NCI-H2107 treated with DMSO at 0.1 percent for 48 hours (cell line): ENCODE measurements at regions not wholly inside any gene's neighbourhood (a gene's known extent, or its start where the extent isn't known, plus 50 kb on each side); places are given as distances from the start of the nearest gene placed in this dataset.
"Not testable (repeated sequence)": the region's sequence is repeated elsewhere in the genome, so short reads cannot be mapped to it uniquely, and the experiment has no call there.

Source experiments
- DNase-seq: peaks from one replicate; lab custom pipeline; 2025; ENCODE audit not compliant: unreplicated experiment; lab: John Stamatoyannopoulos, UW

DNA sequence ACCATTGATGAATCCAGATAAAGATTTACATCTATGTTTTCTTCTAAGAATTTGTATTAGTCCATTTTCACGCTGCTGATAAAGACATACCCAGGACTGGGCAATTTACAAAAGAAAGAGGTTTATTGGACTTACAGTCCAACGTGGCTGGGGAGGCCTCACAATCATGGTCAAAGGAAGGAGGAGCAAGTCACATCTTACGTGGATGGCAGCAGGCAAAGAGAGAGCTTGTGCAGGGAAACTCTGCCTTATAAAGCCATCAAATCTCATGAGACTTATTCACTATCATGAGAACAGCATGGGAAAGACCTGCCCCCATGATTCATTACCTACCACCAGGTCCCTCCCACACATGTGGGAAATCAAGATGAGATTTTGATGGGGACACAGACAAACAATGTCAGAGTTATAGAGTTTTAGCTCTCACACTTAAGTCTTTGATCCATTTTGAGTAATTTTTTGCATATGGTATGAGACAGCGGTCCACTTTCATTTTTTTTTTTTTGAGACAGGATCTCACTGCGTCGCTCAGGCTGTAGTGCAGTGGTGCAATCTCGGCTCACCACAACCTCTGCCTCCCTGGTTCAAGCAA is 53.5 kb upstream of the JADE2 start:
- DNase-seq = not testable (repeated sequence)

DNA sequence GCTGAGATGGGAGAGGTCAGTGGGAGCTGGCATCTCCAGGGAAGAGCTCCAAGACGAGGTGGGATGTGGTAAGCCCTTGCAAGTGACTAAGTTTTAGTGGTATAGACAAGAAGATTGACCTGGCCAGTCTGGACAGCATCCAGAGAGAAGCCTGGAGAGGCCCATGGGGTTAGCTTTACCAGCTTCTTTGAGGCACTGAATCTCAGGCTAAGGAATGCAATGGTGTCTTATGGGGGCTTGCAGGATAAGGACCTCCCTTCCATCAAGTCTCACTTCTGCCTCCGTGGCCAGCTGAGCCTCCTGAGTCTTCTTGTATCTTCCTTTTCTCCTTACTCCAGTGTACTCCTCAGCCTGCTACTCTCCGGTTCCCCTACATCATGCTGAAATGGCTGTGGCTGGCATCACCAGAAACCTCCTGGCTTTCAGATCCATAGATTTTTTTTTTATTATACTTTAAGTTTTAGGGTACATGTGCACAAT is 56.5 kb upstream of the JADE2 start:
- no peak for DNase-seq

DNA sequence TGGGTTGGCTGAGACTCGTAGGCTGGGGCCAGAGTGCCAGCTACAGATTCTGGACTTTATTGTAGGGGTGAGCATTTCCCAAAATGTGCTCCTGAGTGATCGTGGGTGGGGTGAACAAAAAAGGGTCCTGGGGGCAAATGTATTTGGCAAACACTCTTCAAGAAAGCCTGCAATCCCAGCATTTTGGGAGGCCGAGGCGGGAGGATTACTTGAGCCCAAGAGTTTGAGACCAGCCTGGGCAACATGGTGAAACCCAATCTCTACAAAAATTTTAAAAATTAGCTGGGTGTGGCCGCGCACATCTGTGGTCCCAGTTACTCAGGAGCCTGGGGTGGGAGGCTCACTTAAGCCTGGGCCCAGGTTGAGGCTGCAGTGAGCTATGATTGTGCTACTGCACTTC is 55.5 kb upstream of the CDKN2AIPNL start:
- no peak for DNase-seq

DNA sequence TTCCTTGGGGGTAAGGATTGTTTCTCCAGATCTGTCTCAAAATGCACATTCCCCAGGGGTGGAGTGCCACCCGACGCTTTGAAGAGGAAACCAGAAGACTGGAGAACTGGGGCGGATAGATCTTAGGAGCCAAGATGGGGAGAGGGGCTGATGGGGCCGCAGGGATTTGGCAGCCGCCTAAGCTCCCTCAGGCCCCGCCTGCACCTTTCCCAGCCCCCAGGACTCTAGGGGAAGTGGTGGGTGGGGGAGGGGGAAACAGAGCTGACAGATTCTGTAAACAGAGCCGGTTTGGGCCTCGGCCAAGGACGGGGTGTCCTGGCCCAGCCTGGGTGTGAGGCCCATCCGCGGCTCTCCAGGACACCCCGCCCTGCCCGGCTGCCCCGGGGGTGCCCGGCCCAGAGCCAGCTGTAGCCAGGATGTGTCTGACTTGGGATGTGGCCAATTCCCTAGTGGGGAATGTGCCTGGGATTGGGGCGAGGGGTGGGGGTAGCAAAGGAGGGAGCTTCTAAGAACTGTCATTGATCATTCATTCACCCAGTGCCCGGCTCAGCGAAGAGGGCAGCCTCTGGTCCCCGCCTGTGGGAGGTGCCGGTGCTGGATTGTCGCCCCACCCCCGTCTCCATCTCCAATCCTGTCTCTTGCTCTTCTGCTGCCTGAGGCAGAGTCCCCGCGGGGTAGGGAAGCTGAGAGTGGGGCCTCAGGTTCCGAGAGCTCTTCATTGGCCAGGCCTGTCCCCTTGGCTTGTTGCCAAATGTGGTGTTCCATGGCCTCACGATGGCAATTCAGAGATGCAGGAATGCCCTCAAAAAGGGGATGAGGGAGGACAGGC is 54.8 kb upstream of the CDKN2AIPNL start:
- DNase-seq = peak; percentile 44

DNA sequence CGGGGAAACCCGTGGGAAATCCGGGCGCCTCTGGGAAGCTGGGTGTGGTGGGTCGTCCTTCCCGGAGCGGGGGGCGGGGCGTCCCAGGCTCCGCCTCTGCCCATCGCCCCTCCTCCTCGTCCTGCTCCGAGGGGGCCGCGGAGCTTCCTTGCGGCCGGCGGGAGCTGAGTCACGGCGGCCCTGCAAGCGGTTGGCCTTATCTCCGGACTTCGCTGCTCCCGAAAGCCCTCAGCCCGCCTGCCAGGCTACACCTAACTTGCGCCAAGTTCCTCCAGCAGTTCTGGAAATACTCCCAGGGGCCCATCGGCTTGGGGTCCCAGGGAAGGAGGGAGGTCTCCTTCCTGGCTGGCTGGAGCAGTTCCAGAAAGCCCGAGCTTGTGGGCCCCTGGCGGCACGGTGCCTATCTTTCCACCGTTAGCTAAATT is 54.1 kb upstream of the CDKN2AIPNL start:
- DNase-seq = no peak

DNA sequence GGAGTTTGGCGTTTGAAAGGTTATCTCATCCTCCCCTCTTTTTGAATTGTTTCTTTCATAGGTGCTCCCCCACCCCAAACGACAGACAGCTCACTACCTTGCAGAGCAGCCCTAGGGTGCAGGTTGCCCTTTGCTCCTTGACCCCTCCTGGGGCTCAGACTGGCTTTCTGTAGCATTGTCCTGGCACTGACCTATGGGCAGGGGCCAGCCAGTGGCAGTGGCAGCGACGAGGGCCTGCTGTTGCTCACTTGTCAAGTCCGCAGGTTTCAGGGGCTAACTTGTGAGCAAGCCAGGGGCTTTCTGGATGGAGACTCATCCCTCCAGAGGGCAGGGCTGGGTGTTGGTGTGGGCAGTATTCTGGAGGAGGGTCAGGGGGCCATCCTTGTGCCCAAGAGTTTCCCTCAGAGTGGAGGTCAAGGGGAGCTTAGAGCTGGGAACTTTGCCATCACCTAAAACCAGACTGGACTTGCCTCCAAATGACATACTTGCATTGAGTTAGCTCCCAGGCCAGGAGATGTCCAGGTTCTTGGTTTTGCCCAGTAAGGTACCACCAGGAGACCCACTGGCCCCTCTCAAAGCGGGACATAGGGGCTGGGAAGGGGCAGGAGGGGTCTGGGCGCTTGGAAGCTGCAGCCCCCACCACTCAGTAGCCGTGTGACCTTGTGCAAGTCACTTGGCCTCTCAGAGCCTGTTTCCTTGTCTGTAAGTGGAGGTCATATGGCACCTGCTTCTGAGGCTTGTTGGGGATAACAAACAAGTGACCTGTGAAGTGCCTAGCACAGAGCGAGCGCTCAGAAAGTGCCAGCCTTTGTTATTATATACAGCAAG is 53.5 kb upstream of the CDKN2AIPNL start:
- no peak for DNase-seq

DNA sequence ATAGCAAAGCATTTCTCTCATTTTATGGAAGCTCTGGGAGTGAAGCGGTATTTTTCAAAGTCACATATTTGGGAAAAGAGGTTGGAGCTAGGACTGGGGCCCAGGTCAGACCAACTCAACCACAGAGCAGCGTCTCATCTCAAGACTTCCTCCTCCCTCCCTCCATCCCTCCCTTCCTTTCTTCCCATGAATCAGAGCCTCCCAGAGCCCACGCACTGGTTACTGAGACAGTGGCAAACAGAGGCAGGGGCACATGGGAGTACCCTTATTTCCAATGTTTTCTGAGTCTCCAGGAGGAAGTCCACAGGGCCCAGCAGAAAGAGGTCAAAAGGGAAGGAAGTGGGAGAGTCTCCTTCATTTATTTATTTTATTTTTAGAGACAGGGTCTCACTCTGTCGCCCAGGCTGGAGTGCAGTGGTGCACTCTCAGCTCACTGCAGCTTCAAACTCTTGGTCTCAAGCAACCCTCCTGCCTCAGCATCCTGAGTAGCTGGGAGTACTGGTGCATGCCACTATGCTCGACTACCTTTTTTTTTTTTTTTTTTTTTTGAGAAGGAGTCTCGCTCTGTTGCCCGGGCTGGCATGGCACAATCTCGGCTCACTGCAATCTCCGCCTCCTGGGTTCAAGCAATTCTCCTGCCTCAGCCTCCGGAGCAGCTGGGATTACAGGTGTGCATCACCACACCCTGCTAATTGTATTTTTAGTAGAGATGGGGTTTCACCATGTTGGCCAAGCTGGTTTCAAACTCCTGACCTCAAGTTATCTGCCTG is 52.5 kb upstream of the CDKN2AIPNL start:
- no peak for DNase-seq

DNA sequence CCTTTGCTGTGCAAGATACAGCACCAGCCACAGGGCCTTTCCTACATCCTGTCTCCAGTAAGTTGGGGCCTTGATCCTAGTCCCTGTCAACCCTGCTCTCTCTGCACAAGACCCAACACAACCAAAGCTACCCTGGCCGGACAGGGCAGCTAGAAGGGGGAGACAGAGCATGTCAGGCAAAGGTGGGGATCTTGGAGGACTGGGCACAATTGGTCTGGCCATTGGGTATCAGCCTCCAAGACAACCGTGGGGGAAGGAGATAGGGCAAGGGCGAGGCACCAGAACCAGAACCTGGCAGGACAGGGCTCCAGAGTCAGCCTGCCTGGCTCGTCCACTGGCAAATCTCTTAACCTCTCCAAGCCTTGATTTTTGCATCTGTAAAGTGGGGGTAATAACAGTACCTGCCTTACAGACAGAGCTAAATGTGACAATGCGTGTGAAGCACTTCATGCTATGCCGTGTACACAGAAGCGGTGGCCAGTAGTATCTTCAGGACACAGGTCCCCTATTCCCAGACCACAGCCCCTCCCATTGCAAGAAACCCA is 51.6 kb upstream of the CDKN2AIPNL start:
- no peak for DNase-seq

DNA sequence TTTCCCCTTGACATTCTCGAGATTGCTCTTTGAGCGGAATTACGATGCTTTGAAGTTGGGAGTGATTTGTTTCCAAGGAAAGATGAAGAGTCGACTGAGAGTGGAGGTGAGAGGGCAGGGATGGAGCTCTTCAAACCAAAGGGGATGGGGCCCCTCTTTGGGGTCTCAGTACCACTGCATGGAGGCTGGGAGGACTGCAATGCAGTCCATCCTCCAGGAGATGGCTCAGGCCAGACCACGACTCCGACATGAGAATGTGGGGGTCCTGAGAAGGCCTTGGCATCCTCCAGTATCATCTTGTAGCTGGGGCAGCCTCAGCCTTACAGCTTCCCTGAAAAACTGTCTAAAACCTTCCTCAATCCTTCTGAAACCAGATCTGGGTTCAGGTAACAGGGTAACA is 51.1 kb upstream of the CDKN2AIPNL start:
- DNase-seq = no peak

DNA sequence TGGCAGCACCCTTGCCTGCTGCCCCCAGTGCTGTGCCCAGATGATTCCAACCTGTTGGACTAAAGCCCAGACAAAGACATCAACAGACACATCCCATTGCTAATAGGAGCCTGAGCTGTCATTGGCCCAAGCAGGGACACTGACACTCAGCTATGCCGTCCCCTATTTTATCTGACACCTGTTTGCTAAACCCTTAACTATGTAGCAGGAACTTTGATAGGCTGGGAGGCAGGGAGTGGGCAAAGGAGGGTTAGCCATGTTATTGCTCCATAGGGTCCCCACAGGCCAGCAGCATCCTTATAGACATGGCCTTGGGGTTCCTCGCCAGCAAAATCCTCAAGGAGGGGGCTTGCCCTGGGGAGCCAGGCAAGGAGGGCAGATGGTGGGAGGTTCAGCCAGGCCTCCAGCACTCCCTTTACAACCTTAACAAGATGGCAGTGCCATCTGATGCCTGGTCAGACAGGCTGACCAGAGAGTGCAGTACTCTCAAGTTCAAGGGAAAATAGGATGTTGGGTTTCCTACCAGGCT is 50.4 kb upstream of the CDKN2AIPNL start:
- DNase-seq = no peak
